HG02642 (cell line): ENCODE measurements at regions not wholly inside any gene's neighbourhood (a gene's known extent, or its start where the extent isn't known, plus 50 kb on each side); places are given as distances from the start of the nearest gene placed in this dataset.

Experiments used
- ATAC-seq: cut with Tn5 transposase; IDR thresholded peaks from one replicate; pipeline ENCODE4 v1.9.1; 2021; ENCODE audit warnings: mild to moderate bottlenecking; ENCODE audit not compliant: unreplicated experiment, poor library complexity

- ATAC-seq = no peak
Observed at GRCh38 chr6:168214586-168215104, 104.9 kb downstream of the DACT2 start.

GRCh38 chr6:168213121-168213524, 106.5 kb downstream of the DACT2 start:
- ATAC-seq = no peak

DNA sequence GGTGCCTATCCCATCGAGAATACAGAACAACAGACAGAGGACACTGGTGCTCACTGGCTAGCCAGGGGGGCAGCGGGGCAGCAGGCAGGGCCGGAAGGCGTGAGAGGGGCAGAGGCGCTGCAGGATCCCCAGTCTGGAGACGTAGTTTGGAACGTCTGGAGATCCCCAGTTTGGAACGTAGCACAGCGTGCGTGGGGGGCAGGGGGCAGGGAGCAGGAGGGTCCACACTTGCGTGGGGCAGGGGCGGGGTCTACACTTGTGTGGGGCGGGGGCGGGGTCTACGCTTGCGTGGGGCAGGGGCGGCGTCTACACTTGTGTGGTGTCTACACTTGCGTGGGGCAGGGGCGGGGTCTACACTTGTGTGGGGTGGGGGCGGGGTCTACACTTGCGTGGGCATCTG, 107.2 kb downstream of the DACT2 start:
- no peak for ATAC-seq

- no peak for ATAC-seq
Observed at GRCh38 chr6:168211681-168212080, 107.9 kb downstream of the DACT2 start.

DNA sequence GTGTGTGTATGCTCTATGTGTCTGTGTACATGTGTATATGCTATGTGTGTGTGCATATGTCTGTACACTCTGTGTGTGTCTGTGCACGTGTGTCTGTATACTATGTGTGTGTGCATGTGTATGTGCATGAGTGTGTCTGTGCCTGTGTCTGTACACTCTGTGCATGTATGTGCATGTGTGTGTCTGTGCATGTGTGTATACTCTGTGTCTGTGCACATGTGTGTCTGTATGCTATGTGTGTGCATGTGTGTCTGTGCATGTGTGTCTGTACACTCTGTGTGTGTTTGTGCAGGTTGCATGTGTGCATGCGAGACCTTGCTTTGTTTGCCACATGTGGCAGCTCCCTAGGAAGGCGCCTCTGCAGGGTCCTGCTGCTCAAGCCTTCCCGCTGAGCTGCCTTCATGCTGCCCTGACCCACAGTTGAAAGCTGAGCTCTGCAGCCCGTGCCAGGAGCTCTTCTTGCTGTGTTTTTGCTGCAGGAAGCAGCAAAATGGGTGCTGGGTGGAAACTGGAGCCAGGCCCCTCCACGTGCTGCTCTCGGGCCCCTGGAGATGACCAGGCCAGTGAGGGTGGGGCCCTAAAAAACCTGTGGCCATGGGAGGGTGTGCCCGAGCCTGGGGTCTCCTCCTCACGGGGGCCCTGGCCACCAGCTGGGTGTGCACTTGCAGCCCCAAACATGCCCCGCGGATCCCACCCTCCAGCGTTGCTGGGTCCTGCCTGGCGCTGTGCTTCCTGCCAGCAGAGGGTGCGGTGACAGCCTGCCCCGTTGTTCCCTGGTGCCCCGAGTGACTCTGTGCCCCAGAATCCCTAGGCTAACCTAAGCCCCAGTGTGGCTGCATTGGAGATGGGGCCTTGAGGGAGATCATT, 109.1 kb downstream of the DACT2 start:
- ATAC-seq = no peak

- no peak for ATAC-seq
Observed at GRCh38 chr6:168209420-168209819, 110.2 kb downstream of the DACT2 start.

DNA sequence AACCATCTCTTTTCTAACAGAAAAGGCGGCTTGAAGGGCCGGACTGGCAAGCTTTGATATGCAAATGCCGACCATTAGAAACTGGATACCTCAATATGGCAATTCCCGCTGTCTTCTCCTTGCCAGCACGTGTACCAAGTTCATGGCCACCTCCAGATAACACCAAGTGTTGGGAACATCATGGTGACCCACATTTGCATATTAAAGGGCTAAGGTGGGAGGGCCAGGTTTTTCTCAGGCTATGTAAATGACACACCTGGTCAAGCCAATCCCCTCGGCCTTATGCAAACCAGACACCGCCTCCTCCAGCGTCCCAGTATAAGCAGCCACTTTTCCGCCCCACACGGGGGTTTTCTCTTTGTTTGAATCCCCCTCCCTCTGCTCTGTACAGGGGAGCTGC, 110.7 kb downstream of the DACT2 start:
- ATAC-seq = no peak

DNA sequence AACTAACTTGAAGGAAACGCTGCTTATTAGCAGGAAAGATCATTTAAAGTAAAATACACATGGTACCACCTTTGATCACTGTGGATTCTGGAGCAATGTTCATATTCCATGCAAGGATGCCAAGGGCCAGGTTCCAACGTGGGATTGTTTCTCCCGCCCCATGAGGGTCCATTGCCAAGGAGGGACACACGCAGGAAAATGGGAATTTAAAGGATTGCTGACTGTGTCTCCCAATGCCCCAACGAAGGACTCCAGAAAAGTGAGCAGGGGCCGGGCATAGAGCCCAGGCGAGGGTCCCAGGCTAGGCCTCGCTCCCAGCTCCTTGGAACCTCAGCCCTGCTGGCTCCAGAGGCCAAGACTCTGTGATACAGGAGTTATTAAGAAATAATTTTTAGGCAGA, 111.2 kb downstream of the DACT2 start:
- no peak for ATAC-seq

DNA sequence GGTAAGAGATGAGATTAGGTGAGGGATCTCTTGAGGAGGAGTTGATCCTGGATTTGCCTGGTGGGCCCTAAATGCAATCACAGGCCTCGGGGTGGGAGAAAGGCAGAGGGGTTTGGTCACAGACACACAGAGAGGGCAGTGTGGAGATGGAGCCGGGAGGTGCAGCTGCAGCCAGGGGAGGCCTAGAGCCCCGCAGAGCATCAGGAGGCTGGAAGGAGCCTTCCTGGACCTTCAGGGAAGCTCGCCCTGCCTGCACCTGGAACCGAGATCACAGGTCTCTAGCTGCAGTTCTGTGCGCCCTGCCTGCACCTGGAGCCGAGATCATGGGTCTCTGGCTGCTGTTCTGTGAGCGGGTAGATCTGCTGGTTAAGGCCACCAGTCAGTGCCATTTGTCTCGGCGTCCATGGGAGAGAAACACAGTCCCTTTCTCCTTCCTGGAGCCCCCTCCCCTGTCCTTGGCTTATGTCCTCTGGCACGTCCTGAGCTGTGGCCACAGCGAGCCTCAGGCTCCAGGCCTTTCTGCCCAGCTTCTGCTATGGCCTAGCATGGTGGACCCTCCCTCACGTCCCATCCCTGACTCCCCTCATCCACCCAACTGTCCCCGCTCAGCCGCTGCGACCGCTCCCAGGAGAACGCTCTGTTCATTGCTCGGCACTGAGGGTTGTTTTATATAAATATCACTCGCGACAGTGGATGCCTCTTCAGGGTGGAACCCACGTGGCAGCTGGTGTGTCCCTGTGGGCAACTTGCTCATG, 112.0 kb downstream of the DACT2 start:
- ATAC-seq = no peak

DNA sequence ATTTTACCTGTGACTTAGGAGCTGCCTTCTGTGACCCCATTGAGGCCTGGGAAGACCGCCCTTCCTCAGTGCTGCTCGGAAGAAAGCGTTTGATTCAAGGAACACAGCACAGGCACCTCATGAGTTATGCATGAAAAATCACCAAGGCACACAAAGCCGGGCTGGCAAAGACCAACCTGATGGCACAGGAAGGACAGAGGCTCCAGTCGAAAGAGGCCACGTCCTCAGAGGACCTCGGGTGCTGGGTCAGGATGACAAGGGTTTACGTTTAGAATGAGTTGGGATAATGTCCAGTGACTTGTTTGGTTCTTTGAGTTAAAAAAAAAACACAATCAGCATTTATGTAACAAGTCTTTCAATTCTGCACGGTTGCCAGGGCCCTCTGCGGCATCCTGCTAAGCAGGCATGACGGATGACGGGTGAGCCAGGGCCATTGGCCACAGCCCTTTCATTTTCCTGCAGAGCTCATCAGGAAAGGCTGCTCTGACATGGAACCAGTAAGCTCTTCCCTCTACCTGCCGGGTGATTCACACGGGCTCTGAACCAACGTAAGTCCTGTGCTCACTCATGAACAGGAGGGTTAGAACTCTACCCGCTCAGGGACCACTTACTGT, 112.8 kb downstream of the DACT2 start:
- no peak for ATAC-seq

DNA sequence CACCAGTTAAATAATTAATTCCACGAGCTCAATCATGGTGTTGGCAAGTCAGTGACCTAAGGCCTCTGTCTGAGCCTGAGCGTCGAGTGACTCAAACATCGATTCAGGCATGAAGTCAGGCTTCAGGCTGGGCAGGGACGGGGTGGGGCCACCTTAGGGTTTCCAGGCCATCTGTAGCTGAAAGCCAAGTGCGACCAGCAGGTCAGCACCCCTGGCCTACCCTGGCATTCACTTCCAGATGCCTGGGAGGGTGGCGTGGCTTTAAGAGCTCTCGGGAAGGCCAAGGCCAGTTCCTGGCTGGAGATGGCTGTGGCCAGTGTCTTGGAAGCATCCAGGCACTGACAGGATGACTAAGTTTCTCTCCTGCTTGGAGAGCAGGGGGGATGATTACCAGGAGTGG, 113.4 kb downstream of the DACT2 start:
- ATAC-seq = no peak

GRCh38 chr6:168201799-168202198, 117.8 kb downstream of the DACT2 start:
- ATAC-seq = no peak

- ATAC-seq = no peak
Observed at GRCh38 chr6:168201383-168201782, 118.2 kb downstream of the DACT2 start.

DNA sequence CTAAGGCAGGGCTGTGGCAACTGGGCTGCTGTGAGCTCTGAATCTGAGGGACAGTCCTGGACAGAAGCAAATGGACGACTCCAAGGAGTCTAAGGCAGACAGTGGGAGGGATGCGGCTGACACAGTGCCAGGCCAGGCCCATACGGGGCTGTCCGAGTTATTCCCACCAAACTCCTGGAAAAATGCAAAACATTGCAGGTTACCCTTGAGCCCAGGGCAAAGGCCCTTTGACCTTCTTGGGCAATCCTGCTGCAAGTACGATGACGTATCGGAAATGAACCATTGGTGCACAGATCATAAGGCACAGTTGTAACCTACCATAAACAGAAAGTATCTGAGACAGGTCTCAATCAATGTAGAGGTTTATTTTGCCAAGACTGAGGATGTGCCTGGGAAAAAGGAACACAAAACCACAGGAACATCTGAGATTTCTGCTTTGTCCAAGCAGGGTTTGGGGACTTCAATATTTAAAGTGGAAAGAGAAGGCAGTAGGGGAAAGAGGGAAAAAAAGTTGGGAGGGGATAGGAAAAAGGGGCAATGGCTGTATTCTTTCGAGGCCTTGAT, 118.9 kb downstream of the DACT2 start:
- ATAC-seq = no peak

DNA sequence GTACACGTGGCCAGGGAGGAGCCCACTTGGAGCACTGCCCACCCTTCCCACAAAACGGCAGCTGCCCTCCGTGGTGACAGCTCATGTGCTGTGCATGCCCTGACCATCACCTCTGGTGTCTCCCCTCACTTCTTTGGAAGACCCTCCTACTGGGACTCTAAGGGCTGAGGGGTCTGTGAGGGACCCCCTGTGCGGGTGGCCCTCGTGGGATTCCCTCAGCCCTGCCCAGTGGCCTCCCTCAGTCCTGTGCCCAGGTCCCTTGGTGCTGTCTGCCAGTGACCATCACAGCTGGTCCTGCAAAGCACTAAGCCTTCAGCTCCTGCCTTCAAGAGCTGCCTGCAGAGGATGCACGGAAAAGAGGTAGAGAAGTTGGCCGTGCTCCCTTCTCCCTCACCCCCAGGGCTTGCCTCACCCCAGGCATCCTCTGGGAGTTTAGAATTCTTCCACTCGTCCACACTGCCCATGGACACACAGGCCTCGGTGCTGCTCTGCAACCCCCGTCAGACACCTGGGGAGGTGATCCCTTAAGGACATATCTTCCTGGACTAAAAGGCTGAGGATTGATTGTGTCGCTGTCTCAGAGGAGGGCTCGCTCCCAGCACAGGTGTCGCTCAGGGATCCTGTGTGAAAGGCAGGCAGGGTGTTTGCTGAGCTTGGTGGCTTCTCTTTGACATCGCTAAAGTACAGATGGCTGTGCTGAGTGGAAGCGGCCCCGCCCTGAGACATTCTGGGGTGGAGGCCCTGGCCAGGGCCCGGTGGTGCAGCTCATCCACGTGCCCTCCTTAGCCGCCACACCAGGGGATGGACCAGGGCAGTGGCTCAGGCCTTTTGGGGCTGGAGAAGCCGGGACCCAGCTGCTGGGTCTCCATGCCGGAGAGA, 119.5 kb upstream of the FRMD1 start:
- no peak for ATAC-seq

- ATAC-seq = no peak
Observed at GRCh38 chr6:168197636-168198301, 118.8 kb upstream of the FRMD1 start.

DNA sequence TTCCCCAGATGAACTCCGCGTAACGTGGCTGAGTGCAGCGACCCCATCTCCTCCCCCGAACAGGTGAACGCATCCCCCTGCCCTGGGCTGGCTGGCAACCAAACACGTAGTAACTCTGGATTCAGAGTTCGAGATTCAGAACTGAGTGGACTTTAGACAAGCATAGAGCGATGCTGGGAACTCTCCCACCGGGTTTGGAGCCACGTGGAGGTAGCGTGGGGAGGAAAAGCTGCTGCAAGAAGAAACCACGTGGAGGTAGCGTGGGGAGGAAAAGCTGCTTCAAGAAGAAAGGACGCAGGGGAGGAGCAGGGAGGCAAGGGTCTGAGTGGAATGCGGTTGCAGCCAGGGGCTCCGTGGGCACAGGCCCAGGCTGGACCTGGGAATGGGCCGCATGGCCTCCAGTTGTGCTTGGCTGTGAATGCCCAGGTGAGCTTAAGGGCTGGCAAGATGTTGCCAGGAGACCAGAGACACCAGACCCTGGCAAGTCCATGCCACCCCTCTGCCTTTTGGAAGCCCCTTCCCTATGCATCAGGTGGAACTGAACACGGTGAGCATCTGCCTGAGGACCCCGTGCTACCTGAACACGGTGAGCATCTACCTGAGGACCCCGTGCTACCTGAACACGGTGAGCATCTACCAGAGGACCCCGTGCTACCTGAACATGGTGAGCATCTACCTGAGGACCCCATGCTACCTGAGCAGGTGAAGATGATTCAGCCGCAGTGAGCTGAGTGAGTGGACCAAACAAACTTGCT, 118.0 kb upstream of the FRMD1 start:
- no peak for ATAC-seq

GRCh38 chr6:168196385-168196860, 117.4 kb upstream of the FRMD1 start:
- no peak for ATAC-seq
